ENCODE measurements at regions not wholly inside any gene's neighbourhood (a gene's known extent, or its start where the extent isn't known, plus 50 kb on each side); places are given as distances from the start of the nearest gene placed in this dataset.

DNA sequence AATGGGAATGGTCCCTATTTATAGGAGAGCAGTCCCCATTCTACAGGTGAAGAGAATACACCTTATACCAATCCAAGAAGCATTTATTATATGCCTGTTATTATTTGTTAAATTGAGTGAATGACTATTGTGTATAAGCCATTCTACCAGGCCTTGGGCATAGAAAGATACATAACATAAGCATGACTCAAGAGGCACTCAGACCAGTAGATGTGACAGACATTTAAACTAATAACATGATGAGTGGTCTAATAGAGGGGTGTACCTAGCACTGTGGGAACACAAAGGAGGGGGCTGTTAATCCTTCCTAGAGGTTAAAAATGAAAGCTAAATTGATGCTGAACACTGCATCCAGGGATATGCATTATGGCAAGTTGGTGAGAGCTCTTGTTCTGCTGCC lies 145.0 kb upstream of the TNC start:
- no peak for ATAC-seq
- Mint-ChIP-seq H3K36me3 (no peaks in the 10 kb centered on the region), H3K27me3 (no peaks in the 10 kb centered on the region), H3K4me3 (no peak overlapping the region), H3K9me3 (no peaks in the 10 kb centered on the region), H3K4me1 (no peaks in the 10 kb centered on the region), H3K27ac (no peak overlapping the region)

DNA sequence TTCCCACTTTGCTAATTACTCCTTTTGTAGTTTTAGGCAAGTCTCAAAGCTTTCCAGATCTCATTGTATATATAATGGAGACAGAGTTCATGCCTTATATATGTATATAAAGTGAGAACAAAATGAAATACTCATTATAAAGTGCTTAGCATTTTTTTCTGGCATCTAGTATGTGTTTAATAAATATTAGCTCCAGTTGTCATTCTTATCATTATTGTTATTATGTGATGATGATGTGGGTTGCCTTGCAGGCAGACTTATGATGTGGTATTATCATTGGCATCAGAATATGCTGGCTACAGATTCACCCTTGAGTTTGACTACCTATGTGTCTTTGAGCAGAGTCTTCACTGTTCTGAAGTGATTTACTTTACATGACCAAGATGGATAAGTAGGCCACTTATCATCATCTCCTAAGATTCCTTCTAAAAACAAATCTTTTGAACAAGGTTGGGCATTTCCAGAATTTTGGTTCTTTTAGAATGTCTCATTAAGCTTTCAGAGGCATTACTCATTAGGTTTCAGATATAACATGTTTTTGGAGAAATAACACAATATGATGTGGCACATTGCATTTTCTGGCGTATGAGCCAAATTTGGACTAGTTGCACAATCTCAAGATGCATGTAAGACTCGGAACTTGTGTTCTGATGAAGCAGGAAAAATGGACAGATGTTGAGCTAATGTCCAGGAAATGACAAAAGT lies 145.6 kb upstream of the TNC start:
- Mint-ChIP-seq H3K36me3 (no peaks in the 10 kb centered on the region), H3K4me3 (no peak overlapping the region), H3K27ac (no peak overlapping the region), H3K9me3 (no peaks in the 10 kb centered on the region), H3K4me1 (no peaks in the 10 kb centered on the region), H3K27me3 (no peaks in the 10 kb centered on the region)
- ATAC-seq = no peak

DNA sequence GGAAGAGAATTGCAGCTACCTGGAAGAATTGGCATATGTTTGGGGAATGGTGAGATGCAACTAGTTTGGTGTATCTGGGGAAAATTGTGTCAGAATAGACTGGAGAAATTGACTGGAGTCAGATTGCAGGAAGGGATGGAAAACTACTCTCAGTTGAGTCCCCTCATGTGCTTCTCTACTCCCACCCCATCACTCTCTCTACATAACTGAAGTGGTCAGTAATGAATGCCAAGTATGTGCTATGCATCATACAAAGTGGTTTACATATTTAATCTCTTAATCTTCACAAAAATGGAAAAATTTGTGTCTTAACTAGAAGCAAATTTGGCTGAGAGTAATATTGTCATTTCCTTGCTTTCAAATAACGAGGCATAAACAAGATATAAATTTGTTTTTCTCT lies 146.4 kb upstream of the TNC start:
- Mint-ChIP-seq H3K9me3 (no peaks in the 10 kb centered on the region), H3K27ac (no peak overlapping the region), H3K4me3 (no peak overlapping the region)

DNA sequence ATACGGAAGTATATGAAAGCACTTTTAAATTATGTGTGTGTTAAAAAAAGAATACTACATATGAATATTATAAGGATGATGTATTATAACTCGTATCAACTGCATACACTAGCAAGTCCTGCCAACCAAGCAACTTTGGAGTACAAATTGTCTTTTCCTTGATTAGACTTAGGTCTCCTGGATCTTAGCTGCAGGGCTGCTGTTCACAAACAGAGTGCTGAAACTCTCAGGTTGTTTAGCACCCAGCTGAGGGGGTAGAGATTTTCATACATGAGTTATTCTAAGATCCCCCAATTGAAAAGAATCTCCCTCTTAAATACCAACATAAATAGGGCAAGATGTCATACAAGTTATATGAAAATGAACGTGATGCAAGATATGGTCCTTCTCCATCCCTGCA lies 149.8 kb upstream of the TNC start:
- no peak for ATAC-seq
- H3K9me3 Mint-ChIP-seq = no peaks in the 10 kb centered on the region
- peaks cover 18% of the 10 kb centered on the region for H3K4me1 Mint-ChIP-seq
- H3K36me3 Mint-ChIP-seq = no peaks in the 10 kb centered on the region
- no peak overlapping the region for H3K4me3 Mint-ChIP-seq
- H3K27ac Mint-ChIP-seq = no peak overlapping the region
- H3K27me3 Mint-ChIP-seq = no peaks in the 10 kb centered on the region

More for the DNA sequence above, 146.4 kb upstream of the TNC start:
- ATAC-seq = no peak
- no peaks in the 10 kb centered on the region for H3K36me3 Mint-ChIP-seq
- H3K4me1 Mint-ChIP-seq = no peaks in the 10 kb centered on the region
- H3K27me3 Mint-ChIP-seq = no peaks in the 10 kb centered on the region

DNA sequence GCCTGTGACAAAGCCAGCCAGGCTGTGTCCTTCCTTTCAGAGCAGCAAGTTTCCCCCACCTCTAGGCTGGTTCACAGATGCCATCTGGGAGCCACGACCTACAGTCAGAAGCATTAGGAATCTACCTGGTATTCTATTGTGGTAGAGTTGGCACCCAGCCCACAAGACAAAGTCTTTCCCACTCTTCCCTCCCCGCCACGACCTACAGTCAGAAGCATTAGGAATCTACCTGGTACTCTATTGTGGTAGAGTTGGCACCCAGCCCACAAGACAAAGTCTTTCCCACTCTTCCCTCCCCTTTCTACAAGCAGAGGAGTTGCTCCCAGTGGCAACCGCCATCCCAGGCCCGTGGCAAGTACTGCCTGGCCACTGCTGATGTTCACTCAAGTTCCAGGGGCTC lies 157.8 kb upstream of the TNC start:
- Mint-ChIP-seq H3K9me3 (no peaks in the 10 kb centered on the region), H3K36me3 (no peaks in the 10 kb centered on the region), H3K27ac (no peak overlapping the region), H3K4me3 (no peak overlapping the region), H3K27me3 (no peaks in the 10 kb centered on the region), H3K4me1 (peaks cover 7% of the 10 kb centered on the region)
- ATAC-seq = no peak

GRCh38 chr9:115276621-115277020 lies 158.7 kb upstream of the TNC start:
- Mint-ChIP-seq H3K27ac (no peak overlapping the region), H3K4me1 (no peaks in the 10 kb centered on the region), H3K36me3 (no peaks in the 10 kb centered on the region), H3K4me3 (no peak overlapping the region), H3K9me3 (no peaks in the 10 kb centered on the region), H3K27me3 (no peaks in the 10 kb centered on the region)
- ATAC-seq = no peak

GRCh38 chr9:115277301-115277700 lies 159.3 kb upstream of the TNC start:
- Mint-ChIP-seq H3K4me3 (no peak overlapping the region), H3K4me1 (no peaks in the 10 kb centered on the region), H3K9me3 (no peaks in the 10 kb centered on the region), H3K27me3 (no peaks in the 10 kb centered on the region), H3K27ac (no peak overlapping the region), H3K36me3 (no peaks in the 10 kb centered on the region)
- no peak for ATAC-seq

DNA sequence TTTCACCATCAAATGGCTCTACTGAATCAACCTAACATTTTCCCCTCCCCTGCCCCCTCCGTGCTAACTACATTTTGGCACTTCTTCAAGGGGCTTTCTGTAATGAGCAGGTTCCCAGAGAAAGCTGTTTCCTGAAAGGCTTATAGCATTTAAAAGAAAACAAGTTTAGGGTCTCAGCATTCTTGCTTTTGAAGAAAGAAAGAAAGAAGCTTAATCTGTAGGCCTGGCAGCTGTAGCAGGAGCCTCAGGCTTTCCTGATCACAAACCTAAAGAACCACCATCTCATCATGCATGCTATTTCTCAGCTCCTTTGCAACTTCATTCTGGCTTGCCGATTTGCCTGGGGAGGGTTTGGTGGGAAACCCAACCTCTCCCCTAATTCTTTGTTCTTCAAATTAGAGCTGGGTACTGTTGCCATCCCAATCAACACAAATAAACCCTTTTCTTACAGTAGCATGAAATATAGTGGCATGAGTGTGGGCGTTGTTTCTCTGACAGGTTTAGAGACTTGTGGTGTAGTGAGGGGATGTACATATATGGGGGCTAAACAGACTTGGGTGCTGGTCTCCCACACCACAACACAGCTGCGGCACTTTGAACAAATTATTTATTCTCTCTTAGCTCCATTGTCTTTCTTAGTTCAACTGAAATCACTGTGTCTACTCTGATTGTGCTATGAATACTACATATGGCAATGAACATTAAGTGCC lies 160.5 kb upstream of the TNC start:
- ATAC-seq = no peak
- H3K36me3 Mint-ChIP-seq = no peaks in the 10 kb centered on the region
- H3K9me3 Mint-ChIP-seq = no peaks in the 10 kb centered on the region
- no peak overlapping the region for H3K4me3 Mint-ChIP-seq
- no peak overlapping the region for H3K27ac Mint-ChIP-seq
- no peaks in the 10 kb centered on the region for H3K27me3 Mint-ChIP-seq
- H3K4me1 Mint-ChIP-seq = no peaks in the 10 kb centered on the region

DNA sequence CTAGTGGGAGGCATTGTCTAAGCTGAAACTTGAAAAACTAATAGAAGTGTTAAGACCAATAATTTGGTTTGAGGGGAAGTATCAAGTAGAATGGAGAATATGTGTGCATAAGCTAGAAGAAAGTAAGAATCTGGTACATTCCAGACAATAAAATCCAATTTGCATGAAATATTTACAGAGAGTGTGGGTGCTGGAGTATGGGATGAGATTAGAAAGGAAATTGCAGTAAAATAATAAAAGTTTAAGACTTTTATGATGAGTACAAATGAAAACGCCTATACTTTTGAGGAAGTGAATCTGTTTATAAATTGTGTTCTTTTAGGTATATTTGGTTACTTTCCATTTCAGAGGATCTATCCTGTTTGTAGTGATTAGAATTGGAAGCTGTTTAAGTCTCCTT lies 165.4 kb upstream of the TNC start:
- H3K36me3 Mint-ChIP-seq = no peaks in the 10 kb centered on the region
- H3K27ac Mint-ChIP-seq = no peak overlapping the region
- ATAC-seq = no peak
- no peaks in the 10 kb centered on the region for H3K27me3 Mint-ChIP-seq
- no peak overlapping the region for H3K4me3 Mint-ChIP-seq
- no peaks in the 10 kb centered on the region for H3K4me1 Mint-ChIP-seq
- no peaks in the 10 kb centered on the region for H3K9me3 Mint-ChIP-seq

GRCh38 chr9:115285836-115286235 lies 167.9 kb upstream of the TNC start:
- ATAC-seq = no peak
- Mint-ChIP-seq H3K27ac (no peak overlapping the region), H3K27me3 (no peaks in the 10 kb centered on the region), H3K4me3 (no peak overlapping the region), H3K36me3 (no peaks in the 10 kb centered on the region), H3K4me1 (no peaks in the 10 kb centered on the region), H3K9me3 (no peaks in the 10 kb centered on the region)

- H3K27me3 Mint-ChIP-seq = no peaks in the 10 kb centered on the region
Measured at GRCh38 chr9:115286411-115286810, 168.5 kb upstream of the TNC start.

DNA sequence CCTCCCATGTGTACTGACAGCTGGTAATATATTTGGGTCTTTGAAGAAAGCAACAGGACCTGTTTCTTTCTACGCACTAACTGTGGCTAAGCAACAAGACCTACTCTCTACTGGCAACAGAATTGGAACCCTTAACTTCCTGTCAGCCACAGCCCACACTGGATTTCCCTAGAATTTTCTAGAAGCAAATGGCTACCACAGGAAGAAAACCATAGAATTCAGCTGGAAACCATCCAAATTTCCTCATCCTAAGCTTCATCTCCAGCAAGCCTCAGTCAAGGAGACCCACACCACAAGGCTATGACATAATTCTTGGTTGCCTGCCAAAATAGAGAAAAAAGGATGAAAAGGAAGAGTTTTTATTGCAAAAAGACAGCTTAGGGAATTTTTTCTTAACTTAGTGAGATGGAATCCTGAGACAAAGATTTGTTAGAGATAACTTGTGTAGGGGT lies 171.8 kb upstream of the TNC start:
- no peaks in the 10 kb centered on the region for H3K36me3 Mint-ChIP-seq
- no peaks in the 10 kb centered on the region for H3K4me1 Mint-ChIP-seq
- H3K27ac Mint-ChIP-seq = no peak overlapping the region
- H3K9me3 Mint-ChIP-seq = no peaks in the 10 kb centered on the region
- H3K4me3 Mint-ChIP-seq = no peak overlapping the region
- no peaks in the 10 kb centered on the region for H3K27me3 Mint-ChIP-seq
- ATAC-seq = no peak

More at GRCh38 chr9:115286411-115286810, 168.5 kb upstream of the TNC start:
- no peak overlapping the region for H3K27ac Mint-ChIP-seq
- no peak for ATAC-seq
- no peak overlapping the region for H3K4me3 Mint-ChIP-seq
- no peaks in the 10 kb centered on the region for H3K36me3 Mint-ChIP-seq
- no peaks in the 10 kb centered on the region for H3K9me3 Mint-ChIP-seq
- H3K4me1 Mint-ChIP-seq = no peaks in the 10 kb centered on the region

GRCh38 chr9:115291841-115292240 lies 173.9 kb upstream of the TNC start:
- no peak overlapping the region for H3K4me3 Mint-ChIP-seq
- H3K4me1 Mint-ChIP-seq = no peaks in the 10 kb centered on the region
- H3K27ac Mint-ChIP-seq = no peak overlapping the region
- no peaks in the 10 kb centered on the region for H3K36me3 Mint-ChIP-seq
- no peaks in the 10 kb centered on the region for H3K9me3 Mint-ChIP-seq
- ATAC-seq = no peak
- no peaks in the 10 kb centered on the region for H3K27me3 Mint-ChIP-seq

DNA sequence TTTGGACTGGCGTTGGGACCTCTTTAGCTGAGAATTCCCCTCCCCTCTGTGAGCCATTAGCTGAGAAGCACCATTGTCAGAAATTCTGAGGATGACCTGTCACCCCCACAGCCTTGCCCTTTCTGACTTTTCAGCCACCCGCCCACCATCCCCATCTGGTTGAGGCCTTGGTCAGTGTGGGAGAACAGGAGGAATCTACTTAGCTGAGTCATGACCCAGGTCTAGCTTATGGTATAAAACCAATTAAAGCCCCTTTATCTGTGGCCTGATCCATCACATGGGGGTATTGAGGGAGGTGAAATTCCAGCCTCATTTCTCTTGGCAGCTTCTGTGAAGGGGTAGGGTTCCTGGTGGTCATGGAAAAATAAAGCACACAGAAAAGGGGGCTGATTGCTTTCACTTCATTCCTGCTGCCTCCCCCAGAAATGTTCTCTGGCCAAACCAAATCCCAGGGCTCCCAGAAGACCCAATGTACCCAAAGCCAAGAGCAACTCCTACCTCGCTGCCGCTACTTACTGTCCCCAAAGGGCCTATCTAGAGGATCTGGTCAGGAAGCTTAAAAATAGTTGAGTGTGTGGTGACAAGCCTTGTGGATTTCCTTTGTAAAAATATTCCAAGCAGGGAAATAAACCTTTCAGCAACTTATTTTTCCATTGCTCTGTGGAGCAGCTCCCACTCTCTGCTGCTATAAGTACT lies 174.8 kb upstream of the TNC start:
- no peaks in the 10 kb centered on the region for H3K4me1 Mint-ChIP-seq
- no peak for ATAC-seq
- no peak overlapping the region for H3K4me3 Mint-ChIP-seq
- H3K27ac Mint-ChIP-seq = no peak overlapping the region
- H3K9me3 Mint-ChIP-seq = no peaks in the 10 kb centered on the region
- H3K36me3 Mint-ChIP-seq = no peaks in the 10 kb centered on the region
- no peaks in the 10 kb centered on the region for H3K27me3 Mint-ChIP-seq

GRCh38 chr9:115295734-115296133 lies 177.8 kb upstream of the TNC start:
- no peaks in the 10 kb centered on the region for H3K36me3 Mint-ChIP-seq
- H3K4me1 Mint-ChIP-seq = no peaks in the 10 kb centered on the region
- no peaks in the 10 kb centered on the region for H3K27me3 Mint-ChIP-seq
- no peak for ATAC-seq
- no peak overlapping the region for H3K27ac Mint-ChIP-seq
- no peak overlapping the region for H3K4me3 Mint-ChIP-seq
- no peaks in the 10 kb centered on the region for H3K9me3 Mint-ChIP-seq

All from stimulated activated memory B cell treated with anti-CD40 and anti-IgM and Interleukin-4, amounts not matched to agents 10 μg/mL and 1 μg/mL and 100 μg/mL, for 72 hours (primary cell).